SK-N-MC (cell line): ENCODE measurements at regions not wholly inside any gene's neighbourhood (a gene's known extent, or its start where the extent isn't known, plus 50 kb on each side); places are given as distances from the start of the nearest gene placed in this dataset.

ENCODE experiments used
- EZH2 ChIP-seq: fragments of 200-600 bp; sonication (generic); IDR thresholded peaks from one replicate; pipeline ENCODE4 v1.6.1; 2017; ENCODE audit warnings: antibody characterized with exemption
- POLR2AphosphoS5 ChIP-seq: IDR thresholded peaks from 2 replicates; pipeline ENCODE4 v1.6.1; 2012; ENCODE audit warnings: mild to moderate bottlenecking, low read depth, low read length, borderline replicate concordance

- TF ChIP-seq POLR2AphosphoS5 (no peak), EZH2 (no peak)
These were observed 113.3 kb downstream of the TRAPPC11 start for GRCh38 chr4:183772361-183772760.
